Dedifferentiated amniotic fluid mesenchymal stem cell (primary cell): ENCODE measurements at regions not wholly inside any gene's neighbourhood (a gene's known extent, or its start where the extent isn't known, plus 50 kb on each side); places are given as distances from the start of the nearest gene placed in this dataset.
"Not testable (repeated sequence)": the region's sequence is repeated elsewhere in the genome, so short reads cannot be mapped to it uniquely, and the experiment has no call there.

Experiments
- DNase-seq: peaks from one replicate; pipeline ENCODE4 v3.0.0-alpha.2; 2016; ENCODE audit errors: extremely low spot score

- no peak for DNase-seq
Observed at GRCh38 chr1:198970916-198971315, 332.1 kb downstream of the PTPRC start.

GRCh38 chr1:198977909-198978308 lies 339.1 kb downstream of the PTPRC start:
- no peak for DNase-seq

GRCh38 chr1:198978523-198978922 lies 339.7 kb downstream of the PTPRC start:
- no peak for DNase-seq

- no peak for DNase-seq
Observed at GRCh38 chr1:198986036-198986435, 347.2 kb downstream of the PTPRC start.

- DNase-seq = no peak
Observed at GRCh38 chr1:198986442-198986841, 347.6 kb downstream of the PTPRC start.

- no peak for DNase-seq
Observed at GRCh38 chr1:199002661-199003060, 363.8 kb downstream of the PTPRC start.

- DNase-seq = no peak
Observed at GRCh38 chr1:199007423-199007822, 368.6 kb downstream of the PTPRC start.

- no peak for DNase-seq
Observed at GRCh38 chr1:199009447-199009846, 370.6 kb downstream of the PTPRC start.

- DNase-seq = no peak
Observed at GRCh38 chr1:199010492-199010891, 371.7 kb downstream of the PTPRC start.

GRCh38 chr1:199010933-199011332 lies 372.1 kb downstream of the PTPRC start:
- no peak for DNase-seq

- DNase-seq = no peak
Observed at GRCh38 chr1:199015799-199016198, 377.0 kb downstream of the PTPRC start.

- DNase-seq = no peak
Observed at GRCh38 chr1:199018471-199019135, 379.8 kb downstream of the PTPRC start.

GRCh38 chr1:199020051-199020450 lies 381.2 kb downstream of the PTPRC start:
- no peak for DNase-seq

- DNase-seq = no peak
Observed at GRCh38 chr1:199020904-199021303, 382.1 kb downstream of the PTPRC start.

GRCh38 chr1:199029401-199029800 lies 390.6 kb downstream of the PTPRC start:
- no peak for DNase-seq

GRCh38 chr1:199029855-199030254 lies 391.0 kb downstream of the PTPRC start:
- no peak for DNase-seq

- not testable (repeated sequence) for DNase-seq
Observed at GRCh38 chr1:199030541-199030940, 391.7 kb downstream of the PTPRC start.

GRCh38 chr1:199031170-199031569 lies 392.3 kb downstream of the PTPRC start:
- not testable (repeated sequence) for DNase-seq

GRCh38 chr1:199032479-199032878 lies 393.6 kb downstream of the PTPRC start:
- DNase-seq = not testable (repeated sequence)

GRCh38 chr1:199033661-199034060 lies 394.8 kb downstream of the PTPRC start:
- DNase-seq = no peak

- no peak for DNase-seq
Observed at GRCh38 chr1:199038156-199038555, 399.3 kb downstream of the PTPRC start.

- DNase-seq = no peak
Observed at GRCh38 chr1:199040076-199040905, 401.5 kb downstream of the PTPRC start.
